ENCODE measurements at regions not wholly inside any gene's neighbourhood (a gene's known extent, or its start where the extent isn't known, plus 50 kb on each side); places are given as distances from the start of the nearest gene placed in this dataset.

DNA sequence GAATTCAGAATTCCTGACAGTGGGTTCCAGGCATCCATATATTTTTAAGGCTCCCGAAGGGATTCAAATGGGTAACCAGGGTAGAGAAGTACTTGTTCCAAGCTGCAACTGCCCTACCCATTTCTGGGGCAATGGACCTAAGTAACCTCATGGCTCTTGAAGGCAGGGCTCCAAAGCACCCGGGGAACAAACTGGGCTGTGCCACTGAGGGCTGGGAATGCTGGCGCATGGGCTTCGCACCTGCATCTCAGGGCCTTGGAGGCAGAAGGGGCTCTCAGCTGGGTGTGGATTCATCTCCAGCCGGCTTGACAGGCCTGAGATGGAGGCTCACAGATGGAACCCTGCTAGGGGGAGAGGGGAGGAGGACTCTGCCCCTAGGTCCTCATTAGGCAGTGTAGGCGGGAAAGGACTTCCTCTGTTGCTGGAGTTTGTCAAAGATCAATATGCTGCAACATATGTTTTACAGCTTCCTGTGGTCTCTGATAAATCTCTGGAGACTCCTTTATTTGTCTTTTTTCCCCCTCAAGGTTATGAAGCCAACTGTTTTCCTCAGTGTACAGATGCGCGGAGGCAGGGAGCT is 232.3 kb upstream of the NLRP1 start:
- TF ChIP-seq, protein P1, sequence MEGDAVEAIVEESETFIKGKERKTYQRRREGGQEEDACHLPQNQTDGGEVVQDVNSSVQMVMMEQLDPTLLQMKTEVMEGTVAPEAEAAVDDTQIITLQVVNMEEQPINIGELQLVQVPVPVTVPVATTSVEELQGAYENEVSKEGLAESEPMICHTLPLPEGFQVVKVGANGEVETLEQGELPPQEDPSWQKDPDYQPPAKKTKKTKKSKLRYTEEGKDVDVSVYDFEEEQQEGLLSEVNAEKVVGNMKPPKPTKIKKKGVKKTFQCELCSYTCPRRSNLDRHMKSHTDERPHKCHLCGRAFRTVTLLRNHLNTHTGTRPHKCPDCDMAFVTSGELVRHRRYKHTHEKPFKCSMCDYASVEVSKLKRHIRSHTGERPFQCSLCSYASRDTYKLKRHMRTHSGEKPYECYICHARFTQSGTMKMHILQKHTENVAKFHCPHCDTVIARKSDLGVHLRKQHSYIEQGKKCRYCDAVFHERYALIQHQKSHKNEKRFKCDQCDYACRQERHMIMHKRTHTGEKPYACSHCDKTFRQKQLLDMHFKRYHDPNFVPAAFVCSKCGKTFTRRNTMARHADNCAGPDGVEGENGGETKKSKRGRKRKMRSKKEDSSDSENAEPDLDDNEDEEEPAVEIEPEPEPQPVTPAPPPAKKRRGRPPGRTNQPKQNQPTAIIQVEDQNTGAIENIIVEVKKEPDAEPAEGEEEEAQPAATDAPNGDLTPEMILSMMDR (IDR thresholded peaks at IDR 0.05; ENCODE audit: insufficient read depth, low read depth, low read length), result no peak
- no peak for TF ChIP-seq EZH2 (IDR thresholded peaks at IDR 0.05; ENCODE audit: insufficient read depth, low read length)
